ENCODE measurements at regions not wholly inside any gene's neighbourhood (a gene's known extent, or its start where the extent isn't known, plus 50 kb on each side); places are given as distances from the start of the nearest gene placed in this dataset.

DNA sequence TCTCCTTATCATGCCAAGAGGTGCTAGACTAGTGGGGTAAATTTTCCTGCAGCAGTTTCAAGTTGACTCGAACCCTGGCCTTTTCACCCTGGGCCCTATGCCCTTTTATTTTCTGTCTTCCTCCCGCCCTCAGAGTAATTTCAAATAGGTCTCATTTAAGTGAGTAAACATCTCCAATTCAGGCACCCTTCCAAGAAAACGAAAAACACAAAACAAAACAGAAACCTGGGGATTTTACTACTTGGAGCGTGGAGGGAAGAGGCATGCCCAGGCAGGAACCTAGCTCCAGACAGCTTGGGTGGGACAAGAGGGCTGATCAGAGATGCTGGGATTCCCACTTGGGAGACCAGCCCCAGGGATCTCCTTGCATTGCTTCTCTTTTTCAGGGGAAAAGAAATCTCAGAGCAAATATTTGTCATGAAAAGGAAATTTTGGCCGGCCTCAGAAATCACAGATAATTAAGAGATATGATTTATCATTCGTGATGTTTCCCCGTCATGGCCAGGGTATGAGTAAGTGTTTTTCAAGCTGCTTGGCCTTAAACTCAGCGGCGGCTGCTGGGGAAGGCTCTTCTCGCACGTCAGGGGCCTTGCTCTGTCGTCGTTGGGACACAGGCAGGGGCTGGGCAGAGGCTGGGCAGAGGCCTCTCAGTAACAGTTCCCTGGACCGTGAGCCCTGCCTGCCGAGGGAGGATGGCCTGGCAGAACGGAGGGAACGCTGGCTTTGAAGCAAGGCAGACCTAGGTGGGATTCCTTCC lies 248.6 kb upstream of the KLF4 start:
- H2AFZ ChIP-seq, result peak overlapping the region; percentile 33
- H3K79me2 ChIP-seq, result no peaks in the 10 kb centered on the region
- TF ChIP-seq, protein P1, sequence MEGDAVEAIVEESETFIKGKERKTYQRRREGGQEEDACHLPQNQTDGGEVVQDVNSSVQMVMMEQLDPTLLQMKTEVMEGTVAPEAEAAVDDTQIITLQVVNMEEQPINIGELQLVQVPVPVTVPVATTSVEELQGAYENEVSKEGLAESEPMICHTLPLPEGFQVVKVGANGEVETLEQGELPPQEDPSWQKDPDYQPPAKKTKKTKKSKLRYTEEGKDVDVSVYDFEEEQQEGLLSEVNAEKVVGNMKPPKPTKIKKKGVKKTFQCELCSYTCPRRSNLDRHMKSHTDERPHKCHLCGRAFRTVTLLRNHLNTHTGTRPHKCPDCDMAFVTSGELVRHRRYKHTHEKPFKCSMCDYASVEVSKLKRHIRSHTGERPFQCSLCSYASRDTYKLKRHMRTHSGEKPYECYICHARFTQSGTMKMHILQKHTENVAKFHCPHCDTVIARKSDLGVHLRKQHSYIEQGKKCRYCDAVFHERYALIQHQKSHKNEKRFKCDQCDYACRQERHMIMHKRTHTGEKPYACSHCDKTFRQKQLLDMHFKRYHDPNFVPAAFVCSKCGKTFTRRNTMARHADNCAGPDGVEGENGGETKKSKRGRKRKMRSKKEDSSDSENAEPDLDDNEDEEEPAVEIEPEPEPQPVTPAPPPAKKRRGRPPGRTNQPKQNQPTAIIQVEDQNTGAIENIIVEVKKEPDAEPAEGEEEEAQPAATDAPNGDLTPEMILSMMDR (IDR thresholded peaks at IDR 0.05; ENCODE audit: poor library complexity), result no peak
- TF ChIP-seq EZH2phosphoT487 (IDR thresholded peaks at IDR 0.05; ENCODE audit: low read depth, severe bottlenecking, unreplicated experiment), result no peak
- no peak for TF ChIP-seq EZH2 (IDR thresholded peaks at IDR 0.05; ENCODE audit: borderline replicate concordance)
- no peaks in the 10 kb centered on the region for H3K36me3 ChIP-seq (replicated peaks; ENCODE audit: insufficient read depth, low read depth)
- no peaks in the 10 kb centered on the region for H3K9me3 ChIP-seq (ENCODE audit: low read depth)
- peak overlapping the region; percentile 39 for H3K27ac ChIP-seq
- no peaks in the 10 kb centered on the region for H3K27me3 ChIP-seq
- DNase-seq (ENCODE audit: low spot score), result peak; percentile 28
- H3K9me2 ChIP-seq (replicated peaks; ENCODE audit: insufficient read depth), result no peaks in the 10 kb centered on the region
- H3K4me1 ChIP-seq (ENCODE audit: insufficient read depth), result peaks cover 42% of the 10 kb centered on the region
- peak overlapping the region; percentile 7 for H3K4me2 ChIP-seq
- H3K4me3 ChIP-seq, result no peak overlapping the region
- no peaks in the 10 kb centered on the region for H4K20me1 ChIP-seq (ENCODE audit: insufficient read depth, poor library complexity, severe bottlenecking)
- WGBS (ENCODE audit: low lambda C conversion rate, missing lambda C conversion rate), result 69% methylated on average over 17 of the region's 17 CpGs

DNA sequence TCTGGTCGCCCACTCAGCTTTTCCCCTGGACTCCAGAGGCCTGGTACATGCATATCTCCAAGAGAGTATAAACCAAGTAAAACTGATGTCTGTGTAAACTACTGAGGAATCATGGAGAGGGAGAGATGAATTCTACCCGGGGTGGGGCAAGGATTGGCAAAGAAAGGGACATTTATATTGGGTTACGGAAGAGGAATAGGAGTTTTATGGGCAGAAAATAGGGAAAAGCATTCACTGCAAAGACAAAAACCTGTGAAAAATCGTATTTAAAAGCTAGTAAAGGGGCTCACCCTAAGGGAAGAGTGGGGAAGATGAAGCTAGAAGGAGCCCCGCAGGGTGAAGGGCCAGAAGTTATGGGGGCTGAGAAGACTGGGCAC lies 248.0 kb upstream of the KLF4 start:
- Histone ChIP-seq H3K27ac (peak overlapping the region; percentile 39), H3K79me2 (no peaks in the 10 kb centered on the region), H3K4me1 (ENCODE audit: insufficient read depth) (peaks cover 46% of the 10 kb centered on the region), H3K27me3 (no peaks in the 10 kb centered on the region), H2AFZ (no peak overlapping the region), H3K4me2 (peak overlapping the region; percentile 7), H3K36me3 (replicated peaks; ENCODE audit: insufficient read depth, low read depth) (no peaks in the 10 kb centered on the region), H3K9me3 (ENCODE audit: low read depth) (no peaks in the 10 kb centered on the region), H4K20me1 (ENCODE audit: insufficient read depth, poor library complexity, severe bottlenecking) (no peaks in the 10 kb centered on the region), H3K9me2 (replicated peaks; ENCODE audit: insufficient read depth) (no peaks in the 10 kb centered on the region), H3K4me3 (no peak overlapping the region)
- TF ChIP-seq, protein P1 (IDR thresholded peaks at IDR 0.05; ENCODE audit: poor library complexity), result no peak
- TF ChIP-seq EZH2 (IDR thresholded peaks at IDR 0.05; ENCODE audit: borderline replicate concordance), result no peak
- TF ChIP-seq EZH2phosphoT487 (IDR thresholded peaks at IDR 0.05; ENCODE audit: low read depth, severe bottlenecking, unreplicated experiment), result no peak
- no peak for DNase-seq (ENCODE audit: low spot score)
- WGBS (ENCODE audit: low lambda C conversion rate, missing lambda C conversion rate), result 79% methylated on average over 5 of the region's 5 CpGs

DNA sequence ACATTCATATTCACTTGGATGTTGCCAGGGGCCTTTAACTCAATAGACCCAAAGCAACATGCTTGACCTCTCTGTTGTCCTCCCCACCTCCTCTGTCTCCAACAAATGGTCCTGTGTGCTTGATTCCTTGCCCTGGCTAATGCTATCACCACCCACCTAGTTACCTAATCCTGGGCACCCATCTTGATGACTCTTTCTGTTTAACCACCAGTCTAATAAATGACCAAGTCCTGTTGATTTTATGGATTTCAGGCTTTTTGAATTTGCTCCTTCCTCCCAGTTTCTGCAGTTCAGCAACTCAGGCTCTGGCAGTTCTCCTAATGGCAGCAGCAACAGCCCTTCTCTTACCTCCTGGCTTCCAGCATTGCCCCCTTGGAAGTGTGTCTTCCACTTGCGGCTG lies 246.3 kb upstream of the KLF4 start:
- 92% methylated on average over 1 of the region's 1 CpG for WGBS (ENCODE audit: low lambda C conversion rate, missing lambda C conversion rate)
- H3K27ac ChIP-seq, result no peak overlapping the region

More for the DNA sequence above, 246.3 kb upstream of the KLF4 start:
- H3K79me2 ChIP-seq, result no peaks in the 10 kb centered on the region
- no peaks in the 10 kb centered on the region for H3K27me3 ChIP-seq
- TF ChIP-seq, protein P1 (IDR thresholded peaks at IDR 0.05; ENCODE audit: poor library complexity), result no peak
- TF ChIP-seq EZH2 (IDR thresholded peaks at IDR 0.05; ENCODE audit: borderline replicate concordance), result no peak
- TF ChIP-seq EZH2phosphoT487 (IDR thresholded peaks at IDR 0.05; ENCODE audit: low read depth, severe bottlenecking, unreplicated experiment), result no peak
- no peak for DNase-seq (ENCODE audit: low spot score)
- no peak overlapping the region for H2AFZ ChIP-seq
- no peak overlapping the region for H3K4me3 ChIP-seq
- H3K9me3 ChIP-seq (ENCODE audit: low read depth), result no peaks in the 10 kb centered on the region
- H3K9me2 ChIP-seq (replicated peaks; ENCODE audit: insufficient read depth), result no peaks in the 10 kb centered on the region
- no peak overlapping the region for H3K4me2 ChIP-seq
- H3K4me1 ChIP-seq (ENCODE audit: insufficient read depth), result peaks cover 46% of the 10 kb centered on the region
- H3K36me3 ChIP-seq (replicated peaks; ENCODE audit: insufficient read depth, low read depth), result no peaks in the 10 kb centered on the region
- H4K20me1 ChIP-seq (ENCODE audit: insufficient read depth, poor library complexity, severe bottlenecking), result no peaks in the 10 kb centered on the region
